MCF 10A (cell line): ENCODE measurements at regions not wholly inside any gene's neighbourhood (a gene's known extent, or its start where the extent isn't known, plus 50 kb on each side); places are given as distances from the start of the nearest gene placed in this dataset.
"Not testable (repeated sequence)": the region's sequence is repeated elsewhere in the genome, so short reads cannot be mapped to it uniquely, and the experiment has no call there.

Experiments
- BruUV-seq: library from RNA; stranded (reverse); fragments of 400-500 nt; replicated peaks from 2 replicates; lab custom pipeline; 2021; lab: Mats Ljungman, UMichigan
- CTCF ChIA-PET: fragments of 300-600 bp; sonication (Branson Sonifier 250); formaldehyde crosslinking; extraction: SDS; loops from one replicate; lab custom pipeline; 2021; ENCODE audit warnings: antibody characterized with exemption, inconsistent platforms; lab: Yijun Ruan, JAX
- POLR2A ChIA-PET: fragments of 300-600, 350-650 bp; sonication (Branson Sonifier 250); formaldehyde crosslinking; extraction: SDS; loops from one replicate; lab custom pipeline; 2020; ENCODE audit warnings: antibody characterized with exemption, inconsistent platforms; lab: Yijun Ruan, JAX
- DNase-seq: peaks from one replicate; pipeline ENCODE4 v3.0.0-alpha.2; 2018; ENCODE audit not compliant: unreplicated experiment
- H3K27ac Mint-ChIP-seq: one replicate; pipeline ENCODE4 v1.8.0; 2022; ENCODE audit warnings: mild to moderate bottlenecking, low read depth, mixed read lengths; ENCODE audit not compliant: unreplicated experiment
- H3K27me3 Mint-ChIP-seq: one replicate; pipeline ENCODE4 v1.8.0; 2022; ENCODE audit warnings: mixed read lengths; ENCODE audit not compliant: insufficient read depth, unreplicated experiment
- H3K36me3 Mint-ChIP-seq: one replicate; pipeline ENCODE4 v1.8.0; 2022; ENCODE audit warnings: mild to moderate bottlenecking, moderate library complexity, mixed read lengths; ENCODE audit not compliant: insufficient read depth, unreplicated experiment
- H3K4me1 Mint-ChIP-seq: one replicate; pipeline ENCODE4 v1.8.0; 2022; ENCODE audit warnings: mixed read lengths; ENCODE audit not compliant: insufficient read depth, unreplicated experiment
- H3K4me3 Mint-ChIP-seq: one replicate; pipeline ENCODE4 v1.8.0; 2022; ENCODE audit warnings: mild to moderate bottlenecking, moderate library complexity, mixed read lengths; ENCODE audit not compliant: unreplicated experiment
- H3K9me3 Mint-ChIP-seq: one replicate; pipeline ENCODE4 v1.8.0; 2022; ENCODE audit warnings: mixed read lengths; ENCODE audit not compliant: unreplicated experiment
- CTCF ChIP-seq: fragments of 200-600 bp; IDR thresholded peaks from one replicate; pipeline ENCODE4 v1.8.0; 2022; ENCODE audit warnings: antibody characterized with exemption, mild to moderate bottlenecking; ENCODE audit not compliant: unreplicated experiment
- intact Hi-C: fragments of 100-400 bp; cut with micrococcal nuclease; formaldehyde crosslinking; loops from 2 replicates; pipeline ENCODE4 v1.14.1; 2022

GRCh38 chr2:23050388-23050787 is 334.6 kb upstream of the KLHL29 start:
- no TSS peak for BruUV-seq
- CTCF ChIA-PET = no interaction called here
- intact Hi-C loops = no loop called here
- Mint-ChIP-seq H3K27me3 (peaks cover 42% of the 10 kb centered on the region), H3K9me3 (no peaks in the 10 kb centered on the region), H3K27ac (no peak overlapping the region), H3K4me3 (no peak overlapping the region), H3K36me3 (no peaks in the 10 kb centered on the region), H3K4me1 (no peaks in the 10 kb centered on the region)
- no peak for DNase-seq
- POLR2A ChIA-PET = no interaction called here
- no peak for TF ChIP-seq CTCF

- no peaks in the 10 kb centered on the region for H3K36me3 Mint-ChIP-seq
- no peak for TF ChIP-seq CTCF
- no TSS peak for BruUV-seq
- no peaks in the 10 kb centered on the region for H3K9me3 Mint-ChIP-seq
- intact Hi-C loops = no loop called here
- CTCF ChIA-PET = no interaction called here
- POLR2A ChIA-PET = no interaction called here
- DNase-seq = no peak
- no peak overlapping the region for H3K4me3 Mint-ChIP-seq
- H3K4me1 Mint-ChIP-seq = no peaks in the 10 kb centered on the region
- H3K27ac Mint-ChIP-seq = no peak overlapping the region
- peaks cover 56% of the 10 kb centered on the region for H3K27me3 Mint-ChIP-seq
Measured at GRCh38 chr2:23053601-23054000, 331.4 kb upstream of the KLHL29 start.

- ChIA-PET POLR2A (no interaction called here), CTCF (interaction anchor here (0.6 kb wide), 2 partner anchors 10 to 240 kb away, joined by 3 read pairs; no protein-coding TSS in a partner anchor)
- intact Hi-C loops = no loop called here
- H3K4me3 Mint-ChIP-seq = no peak overlapping the region
- no TSS peak for BruUV-seq
- no peak overlapping the region for H3K27ac Mint-ChIP-seq
- H3K27me3 Mint-ChIP-seq = peaks cover 43% of the 10 kb centered on the region
- H3K9me3 Mint-ChIP-seq = no peaks in the 10 kb centered on the region
- H3K4me1 Mint-ChIP-seq = no peaks in the 10 kb centered on the region
- H3K36me3 Mint-ChIP-seq = no peaks in the 10 kb centered on the region
- no peak for DNase-seq
- TF ChIP-seq CTCF = no peak
Measured at GRCh38 chr2:23055251-23055650, 329.7 kb upstream of the KLHL29 start.

- POLR2A ChIA-PET, H3K4me1 Mint-ChIP-seq, CTCF ChIA-PET, BruUV-seq, DNase-seq, intact Hi-C loops, H3K27ac Mint-ChIP-seq, H3K36me3 Mint-ChIP-seq, H3K9me3 Mint-ChIP-seq, H3K4me3 Mint-ChIP-seq: not testable (repeated sequence)
- peaks cover 52% of the 10 kb centered on the region for H3K27me3 Mint-ChIP-seq
Measured at GRCh38 chr2:23056846-23057245, 328.1 kb upstream of the KLHL29 start.

GRCh38 chr2:23058435-23058834 is 326.5 kb upstream of the KLHL29 start:
- ChIA-PET POLR2A (no interaction called here), CTCF (no interaction called here)
- H3K27ac Mint-ChIP-seq = no peak overlapping the region
- intact Hi-C loops = no loop called here
- H3K9me3 Mint-ChIP-seq = no peaks in the 10 kb centered on the region
- peaks cover 52% of the 10 kb centered on the region for H3K27me3 Mint-ChIP-seq
- H3K36me3 Mint-ChIP-seq = no peaks in the 10 kb centered on the region
- H3K4me1 Mint-ChIP-seq = no peaks in the 10 kb centered on the region
- H3K4me3 Mint-ChIP-seq = no peak overlapping the region
- DNase-seq = no peak
- no TSS peak for BruUV-seq
- TF ChIP-seq CTCF = no peak
